Right lobe of liver (tissue), 6 donors: ENCODE measurements at regions not wholly inside any gene's neighbourhood (a gene's known extent, or its start where the extent isn't known, plus 50 kb on each side); places are given as distances from the start of the nearest gene placed in this dataset.
A peak's percentile ranks its signal among the peaks of the same experiment; 100 is the strongest.

Source experiments
- ATAC-seq, 4 donors: fragments of 200-7000 bp; cut with Tn5 transposase; one replicate each; pipeline ENCODE4 v1.9.1; 2020; ENCODE audit warnings: mild to moderate bottlenecking in 4 of 4, moderate library complexity in 4 of 4
- DNase-seq, 3 donors: peaks; one replicate each; pipeline ENCODE4 v3.0.0-alpha.2; 2020
- H3K27ac ChIP-seq, 3 donors: fragments of 200-600 bp; one replicate each; pipeline ENCODE4 v1.8.0; 2022
- H3K27me3 ChIP-seq, 2 donors: fragments of 200-600 bp; one replicate each; pipeline ENCODE4 v1.8.0; 2022
- H3K36me3 ChIP-seq, 4 donors: fragments of 200-600 bp; sonication (generic) in 1 of 4; one replicate each; pipeline versions ENCODE4 v1.5.1 to v1.8.0; 2017 to 2022; ENCODE audit warnings: control low read depth in 1 of 4
- H3K4me1 ChIP-seq, 4 donors: fragments of 200-600 bp; sonication (generic) in 1 of 4; one replicate each; pipeline versions ENCODE4 v1.5.1 to v1.8.0; 2017 to 2022; ENCODE audit warnings: control low read depth in 1 of 4
- H3K4me3 ChIP-seq, 3 donors: fragments of 200-600 bp; one replicate each; pipeline ENCODE4 v1.8.0; 2022
- H3K9me3 ChIP-seq, 4 donors: fragments of 200-600 bp; sonication (generic) in 1 of 4; one replicate each; pipeline versions ENCODE4 v1.5.1 to v1.8.0; 2017 to 2022; ENCODE audit warnings: control low read depth in 1 of 4
- CTCF ChIP-seq, 4 donors: fragments of 200-600 bp in 3 of 4; fragments of 450-650 bp in 1 of 4; IDR thresholded peaks; one replicate each; pipeline versions ENCODE4 v1.5.1 to v1.8.0; 2016 to 2022; ENCODE audit warnings: antibody characterized with exemption in 4 of 4, mild to moderate bottlenecking in 2 of 4
- POLR2A ChIP-seq: fragments of 450-650 bp; IDR thresholded peaks from one replicate; pipeline ENCODE4 v1.6.1; 2017; ENCODE audit warnings: antibody characterized with exemption, mild to moderate bottlenecking
- WGBS: methylation state at CpG from one replicate; pipeline ENCODE4 v1.1.6; 2018; ENCODE audit warnings: low coverage, low lambda C conversion rate; ENCODE audit not compliant: insufficient coverage; ENCODE audit errors: missing lambda C conversion rate; 5-methylcytosine and 5-hydroxymethylcytosine counted together
- intact Hi-C, 2 donors: fragments of 100-400 bp; cut with DNase I; formaldehyde crosslinking; loops; one replicate each; pipeline versions ENCODE4 v1.11.2 to v1.14.1; 2022
- donor health status: DM: no; HTN: yes; CAD: no.
- donor health status: DM: no; HTN: no; CAD: no.
- donor health status: DM: no; HTN: no; CAD: no.
- donor health status: DM: no; HTN: yes; CAD: no.
- donor health status: DM: no; HTN: yes; CAD: no.

DNA sequence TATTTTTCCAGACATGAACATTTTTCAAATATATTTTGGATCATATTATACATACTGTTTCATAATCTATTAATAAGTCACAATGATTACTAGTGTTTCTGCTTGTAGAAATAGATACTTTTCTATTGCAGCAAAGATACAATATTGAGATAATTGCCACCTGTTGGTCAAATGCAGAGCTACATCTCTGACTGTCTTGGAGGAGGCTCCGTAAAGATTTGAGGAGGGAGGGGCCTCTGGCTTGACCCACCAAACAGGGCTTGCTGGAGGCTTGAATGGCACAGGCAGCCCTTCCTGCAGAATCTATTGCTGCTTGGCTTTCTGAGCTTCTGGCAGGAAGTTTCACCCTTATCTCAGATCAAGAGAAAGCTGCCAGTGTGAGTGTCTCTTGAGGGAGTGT is 99.3 kb upstream of the ARMCX2 start:
- H3K27me3 ChIP-seq: peaks cover 0 to 4% of the 10 kb centered on the region in 2 donors
- intact Hi-C loops: no loop called here
- no peaks in the 10 kb centered on the region for H3K36me3 ChIP-seq
- no peak overlapping the region for H3K27ac ChIP-seq
- WGBS: 17% methylated on average over 1 of the region's 1 CpG
- no peaks in the 10 kb centered on the region for H3K9me3 ChIP-seq
- DNase-seq: peak in 1 of 3 donors; percentile 22
- H3K4me3 ChIP-seq: no peak overlapping the region
- TF ChIP-seq CTCF (IDR thresholded peaks at IDR 0.05) (peak; percentile 35 to 51 (median 49)), POLR2A (no peak)
- ATAC-seq: peak; percentile 68 to 75 (median 70)
- H3K4me1 ChIP-seq: no peaks in the 10 kb centered on the region

DNA sequence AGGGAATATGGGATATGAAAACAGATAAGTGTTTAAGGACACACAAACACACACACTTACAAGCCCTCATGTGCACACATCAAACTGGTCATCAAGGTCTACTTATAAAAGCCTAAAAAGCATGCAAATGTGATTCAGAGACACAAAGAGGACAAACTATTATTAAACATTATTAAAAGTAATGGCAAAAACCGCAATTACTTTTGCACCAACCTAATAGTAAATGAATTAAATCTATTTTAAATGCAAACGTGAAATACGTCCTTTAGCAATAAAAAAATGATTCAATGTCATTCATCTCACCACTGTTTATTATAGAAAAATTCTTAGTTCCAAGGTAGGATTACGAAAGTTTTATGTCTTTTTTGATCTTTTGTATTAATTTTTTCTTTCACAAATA is 91.1 kb upstream of the ARMCX2 start:
- intact Hi-C loops: no loop called here
- WGBS: 37% methylated on average over 4 of the region's 4 CpGs

GRCh38 chrX:101749436-101749835 is 89.8 kb upstream of the ARMCX2 start:
- H3K27ac ChIP-seq: no peak overlapping the region
- H3K4me3 ChIP-seq: no peak overlapping the region
- DNase-seq (no peak), ATAC-seq (no peak)
- H3K4me1 ChIP-seq: no peaks in the 10 kb centered on the region
- no peaks in the 10 kb centered on the region for H3K36me3 ChIP-seq
- peaks cover 0 to 9% of the 10 kb centered on the region in 2 donors for H3K27me3 ChIP-seq
- intact Hi-C loops: no loop called here
- no peak for TF ChIP-seq CTCF (IDR thresholded peaks at IDR 0.05)
- TF ChIP-seq POLR2A: no peak
- WGBS: 45% methylated on average over 3 of the region's 3 CpGs
- no peaks in the 10 kb centered on the region for H3K9me3 ChIP-seq

More for the DNA sequence above, 91.1 kb upstream of the ARMCX2 start:
- Histone ChIP-seq H3K4me1 (no peaks in the 10 kb centered on the region), H3K4me3 (no peak overlapping the region), H3K27me3 (peaks cover 0 to 8% of the 10 kb centered on the region in 2 donors), H3K36me3 (no peaks in the 10 kb centered on the region), H3K9me3 (no peaks in the 10 kb centered on the region), H3K27ac (no peak overlapping the region)
- ATAC-seq: no peak
- DNase-seq: no peak
- no peak for TF ChIP-seq CTCF (IDR thresholded peaks at IDR 0.05)
- no peak for TF ChIP-seq POLR2A

DNA sequence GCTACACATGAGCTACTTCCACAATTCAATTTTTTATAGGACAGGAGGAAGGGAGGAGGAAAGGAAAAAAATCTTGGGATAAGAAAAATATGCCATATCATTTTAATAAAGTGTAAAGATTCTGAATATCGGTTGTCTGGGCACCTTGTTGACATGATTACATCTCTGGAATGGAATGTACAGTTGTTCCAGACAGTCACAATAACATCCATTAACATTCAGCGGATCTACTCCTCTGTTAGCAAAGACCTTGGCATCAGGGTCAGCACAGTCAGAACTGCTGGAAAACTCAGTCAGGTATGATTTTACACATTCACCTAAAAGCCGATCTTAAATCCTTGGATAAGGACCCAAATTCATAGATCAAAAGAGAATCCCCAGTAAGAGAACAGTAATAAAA is 85.4 kb upstream of the ARMCX2 start:
- WGBS: 40% methylated on average over 3 of the region's 3 CpGs
- Histone ChIP-seq H3K36me3 (no peaks in the 10 kb centered on the region), H3K27ac (no peak overlapping the region), H3K27me3 (peaks cover 0 to 9% of the 10 kb centered on the region in 2 donors), H3K4me1 (no peaks in the 10 kb centered on the region), H3K4me3 (no peak overlapping the region), H3K9me3 (no peaks in the 10 kb centered on the region)
- DNase-seq (no peak), ATAC-seq (no peak)
- intact Hi-C loops: no loop called here
- TF ChIP-seq POLR2A (no peak), CTCF (IDR thresholded peaks at IDR 0.05) (no peak)

- Histone ChIP-seq H3K27me3 (peaks cover 0 to 9% of the 10 kb centered on the region in 2 donors), H3K9me3 (no peaks in the 10 kb centered on the region), H3K27ac (no peak overlapping the region), H3K4me3 (no peak overlapping the region), H3K4me1 (no peaks in the 10 kb centered on the region), H3K36me3 (no peaks in the 10 kb centered on the region)
- intact Hi-C loops: no loop called here
- ATAC-seq (no peak), DNase-seq (no peak)
- TF ChIP-seq CTCF (IDR thresholded peaks at IDR 0.05) (no peak), POLR2A (no peak)
- 27% methylated on average over 3 of the region's 3 CpGs for WGBS
Measured at GRCh38 chrX:101744085-101744484, 84.4 kb upstream of the ARMCX2 start.
